ENCODE measurements at regions not wholly inside any gene's neighbourhood (a gene's known extent, or its start where the extent isn't known, plus 50 kb on each side); places are given as distances from the start of the nearest gene placed in this dataset.

GRCh38 chr5:111952555-111952954 lies 195.6 kb upstream of the NREP start:
- TF ChIP-seq GATA2 (IDR thresholded peaks at IDR 0.05; ENCODE audit: low read depth, low read length) (no peak), GATA3 (IDR thresholded peaks at IDR 0.05; ENCODE audit: low read depth, low read length) (no peak)

All from SH-SY5Y (cell line).